Stomach (tissue), 8 donors: ENCODE measurements at regions not wholly inside any gene's neighbourhood (a gene's known extent, or its start where the extent isn't known, plus 50 kb on each side); places are given as distances from the start of the nearest gene placed in this dataset.

Experiments
- DNase-seq, 2 donors: peaks; one replicate each; pipeline versions ENCODE4 v3.0.0 to v3.0.0-alpha.2; 2013 to 2019
- H3K27ac ChIP-seq, 5 donors: fragments of 200-600 bp in 4 of 5; sonication (generic) in 4 of 5; one replicate each; pipeline ENCODE4 v1.5.1; 2013 to 2019; ENCODE audit warnings: mild to moderate bottlenecking in 1 of 5, moderate library complexity in 1 of 5
- H3K27me3 ChIP-seq, 3 donors: fragments of 200-600 bp; sonication (generic); one replicate each; pipeline ENCODE4 v1.5.1; 2017 to 2019; ENCODE audit warnings: mixed run types in 1 of 3
- H3K36me3 ChIP-seq, 4 donors: fragments of 200-600 bp; sonication (generic); 1 replicate in 3 of 4; 2 replicates in 1 of 4; pipeline ENCODE4 v1.5.1; 2016 to 2019
- H3K4me1 ChIP-seq, 4 donors: fragments of 200-600 bp; sonication (generic); one replicate each; pipeline ENCODE4 v1.5.1; 2016 to 2019
- H3K4me3 ChIP-seq, 4 donors: fragments of 200-600 bp; sonication (generic) in 3 of 4; one replicate each; pipeline ENCODE4 v1.5.1; 2016 to 2019; ENCODE audit warnings: mild to moderate bottlenecking in 1 of 4
- H3K9me3 ChIP-seq, 4 donors: fragments of 200-600 bp; sonication (generic); one replicate each; pipeline ENCODE4 v1.5.1; 2016 to 2019
- EP300 ChIP-seq: sonication (generic); formaldehyde crosslinking; IDR thresholded peaks from one replicate; pipeline ENCODE4 v1.6.1; 2017; ENCODE audit warnings: antibody characterized with exemption
- POLR2A ChIP-seq, 4 donors: fragments of 450-650 bp; IDR thresholded peaks; one replicate each; pipeline ENCODE4 v1.6.1; 2016; ENCODE audit warnings: antibody characterized with exemption in 4 of 4, control low read depth in 2 of 4, mild to moderate bottlenecking in 1 of 4, moderate library complexity in 1 of 4
- POLR2AphosphoS5 ChIP-seq, 3 donors: sonication (generic); formaldehyde crosslinking; IDR thresholded peaks; one replicate each; pipeline ENCODE4 v1.6.1; 2016; ENCODE audit warnings: antibody characterized with exemption in 3 of 3
- WGBS, 5 donors: extraction: QIAGEN DNeasy Blood & Tissue Kit in 3 of 5; methylation state at CpG; one replicate each; pipeline versions ENCODE4 v1.1.5 to v1.1.7; 2013 to 2018; 5-methylcytosine and 5-hydroxymethylcytosine counted together
- intact Hi-C: fragments of 100-400 bp; cut with DNase I; formaldehyde crosslinking; loops from one replicate; pipeline ENCODE4 v1.15.1; 2023; ENCODE audit warnings: low total_unique reads
- TF ChIP-seq, protein P1 (sequence below), 7 experiments: fragments of 450-650 bp in 4 of 7; fragments of 200-600 bp in 3 of 7; sonication (generic) in 3 of 7; IDR thresholded peaks; one replicate each; pipeline ENCODE4 v1.5.1; 2016 to 2019; ENCODE audit warnings: antibody characterized with exemption in 7 of 7, control low read depth in 2 of 7, mild to moderate bottlenecking in 1 of 7
- donor health status: healthy with polysubstance abuse.
- donor health status: Bipolar disorder and iron deficiency.
- donor health status: healthy.

DNA sequence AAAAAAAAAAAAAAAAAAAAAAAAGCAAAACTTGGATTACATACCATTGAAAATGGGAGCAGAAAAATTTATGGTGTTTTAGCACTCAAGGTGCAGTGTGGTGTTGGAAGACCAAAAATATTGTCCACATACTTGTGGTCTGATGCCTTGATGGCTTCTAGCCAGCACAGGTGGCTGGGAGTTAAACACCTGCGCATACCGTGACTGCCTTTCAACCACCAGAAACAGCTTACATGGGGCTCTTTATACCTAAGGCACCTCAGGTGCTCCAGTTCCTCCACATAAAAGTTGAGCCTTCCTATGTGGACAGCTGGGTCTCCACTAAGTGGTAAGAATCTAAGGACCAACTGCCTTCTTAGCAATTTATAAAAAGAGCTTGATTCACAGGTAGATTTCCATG, 802.6 kb upstream of the CELF4 start:
- 90 to 97% (median 95%) methylated on average over 2 of the region's 2 CpGs for WGBS, 5 donors
- intact Hi-C loops, result no loop called here
- TF ChIP-seq EP300 (no peak), POLR2A (IDR thresholded peaks at IDR 0.05) (no peak), POLR2AphosphoS5 (IDR thresholded peaks at IDR 0.05) (no peak)
- TF ChIP-seq, protein P1, sequence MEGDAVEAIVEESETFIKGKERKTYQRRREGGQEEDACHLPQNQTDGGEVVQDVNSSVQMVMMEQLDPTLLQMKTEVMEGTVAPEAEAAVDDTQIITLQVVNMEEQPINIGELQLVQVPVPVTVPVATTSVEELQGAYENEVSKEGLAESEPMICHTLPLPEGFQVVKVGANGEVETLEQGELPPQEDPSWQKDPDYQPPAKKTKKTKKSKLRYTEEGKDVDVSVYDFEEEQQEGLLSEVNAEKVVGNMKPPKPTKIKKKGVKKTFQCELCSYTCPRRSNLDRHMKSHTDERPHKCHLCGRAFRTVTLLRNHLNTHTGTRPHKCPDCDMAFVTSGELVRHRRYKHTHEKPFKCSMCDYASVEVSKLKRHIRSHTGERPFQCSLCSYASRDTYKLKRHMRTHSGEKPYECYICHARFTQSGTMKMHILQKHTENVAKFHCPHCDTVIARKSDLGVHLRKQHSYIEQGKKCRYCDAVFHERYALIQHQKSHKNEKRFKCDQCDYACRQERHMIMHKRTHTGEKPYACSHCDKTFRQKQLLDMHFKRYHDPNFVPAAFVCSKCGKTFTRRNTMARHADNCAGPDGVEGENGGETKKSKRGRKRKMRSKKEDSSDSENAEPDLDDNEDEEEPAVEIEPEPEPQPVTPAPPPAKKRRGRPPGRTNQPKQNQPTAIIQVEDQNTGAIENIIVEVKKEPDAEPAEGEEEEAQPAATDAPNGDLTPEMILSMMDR (IDR thresholded peaks at IDR 0.05), result no peak
- Histone ChIP-seq H3K9me3 (no peaks in the 10 kb centered on the region), H3K4me3 (no peak overlapping the region), H3K27ac (no peak overlapping the region), H3K36me3 (no peaks in the 10 kb centered on the region), H3K4me1 (no peaks in the 10 kb centered on the region), H3K27me3 (no peaks in the 10 kb centered on the region)
- no peak for DNase-seq

DNA sequence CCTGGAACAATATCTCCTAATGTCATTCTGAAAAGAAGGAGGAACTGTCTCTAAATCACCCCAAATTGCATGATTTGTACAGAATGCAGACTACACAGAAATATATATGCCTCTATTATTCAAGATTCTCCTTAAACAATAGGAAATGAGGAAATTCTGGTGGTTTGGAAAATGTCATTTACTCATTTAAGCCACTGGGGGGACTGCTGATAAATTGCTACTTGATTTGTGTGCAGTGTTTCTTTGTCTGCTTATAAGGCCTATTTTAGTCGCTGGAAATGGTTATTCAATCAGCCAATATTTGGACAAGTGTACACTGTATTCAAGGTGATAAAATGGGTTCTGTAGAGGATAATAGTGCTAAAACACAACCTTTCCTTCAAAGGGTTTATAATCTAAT, 801.9 kb upstream of the CELF4 start:
- H3K4me3 ChIP-seq, result no peak overlapping the region
- no peak overlapping the region for H3K27ac ChIP-seq
- intact Hi-C loops, result no loop called here
- H3K4me1 ChIP-seq, result no peaks in the 10 kb centered on the region
- no peaks in the 10 kb centered on the region for H3K9me3 ChIP-seq
- 19 to 47% (median 36%) methylated on average over 1 of the region's 1 CpG for WGBS, 5 donors
- H3K36me3 ChIP-seq, result no peaks in the 10 kb centered on the region
- TF ChIP-seq EP300 (no peak), POLR2AphosphoS5 (IDR thresholded peaks at IDR 0.05) (no peak), POLR2A (IDR thresholded peaks at IDR 0.05) (no peak)
- TF ChIP-seq, protein P1 (IDR thresholded peaks at IDR 0.05), result no peak
- no peaks in the 10 kb centered on the region for H3K27me3 ChIP-seq
- DNase-seq, result no peak

DNA sequence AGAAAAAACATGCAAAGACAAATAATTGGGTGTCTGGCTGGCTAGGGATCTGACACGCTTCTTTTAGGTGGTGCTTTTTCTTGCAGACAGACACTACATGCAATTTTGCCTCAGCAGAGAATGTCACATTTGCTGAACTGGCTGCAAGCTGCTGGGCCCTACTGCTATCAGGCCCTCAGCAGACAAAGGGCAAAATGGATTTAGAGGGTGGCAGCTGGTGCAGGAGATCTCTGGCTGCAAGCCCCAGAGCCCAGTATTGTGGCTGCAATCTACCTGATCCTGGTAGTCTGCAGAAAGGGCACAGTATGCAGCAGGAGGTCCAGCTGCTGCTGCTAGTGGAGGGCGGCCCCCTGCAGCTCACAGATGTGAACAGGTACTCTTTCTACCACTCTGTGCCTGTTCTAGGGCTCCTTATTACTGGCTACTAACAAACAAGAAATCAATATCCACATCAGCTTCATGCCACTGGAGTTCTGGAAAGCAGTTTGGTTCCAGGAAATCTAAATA, 796.7 kb upstream of the CELF4 start:
- Histone ChIP-seq H3K27me3 (no peaks in the 10 kb centered on the region), H3K36me3 (no peaks in the 10 kb centered on the region), H3K27ac (no peak overlapping the region), H3K4me3 (no peak overlapping the region), H3K4me1 (no peaks in the 10 kb centered on the region), H3K9me3 (peaks cover 0 to 9% (median 0%) of the 10 kb centered on the region in 4 donors)
- no peak for DNase-seq
- 67 to 86% (median 81%) methylated on average over 2 of the region's 2 CpGs for WGBS, 5 donors
- no peak for TF ChIP-seq EP300
- TF ChIP-seq, protein P1 (IDR thresholded peaks at IDR 0.05), result no peak
- no peak for TF ChIP-seq POLR2A (IDR thresholded peaks at IDR 0.05)
- no peak for TF ChIP-seq POLR2AphosphoS5 (IDR thresholded peaks at IDR 0.05)
- intact Hi-C loops, result no loop called here

DNA sequence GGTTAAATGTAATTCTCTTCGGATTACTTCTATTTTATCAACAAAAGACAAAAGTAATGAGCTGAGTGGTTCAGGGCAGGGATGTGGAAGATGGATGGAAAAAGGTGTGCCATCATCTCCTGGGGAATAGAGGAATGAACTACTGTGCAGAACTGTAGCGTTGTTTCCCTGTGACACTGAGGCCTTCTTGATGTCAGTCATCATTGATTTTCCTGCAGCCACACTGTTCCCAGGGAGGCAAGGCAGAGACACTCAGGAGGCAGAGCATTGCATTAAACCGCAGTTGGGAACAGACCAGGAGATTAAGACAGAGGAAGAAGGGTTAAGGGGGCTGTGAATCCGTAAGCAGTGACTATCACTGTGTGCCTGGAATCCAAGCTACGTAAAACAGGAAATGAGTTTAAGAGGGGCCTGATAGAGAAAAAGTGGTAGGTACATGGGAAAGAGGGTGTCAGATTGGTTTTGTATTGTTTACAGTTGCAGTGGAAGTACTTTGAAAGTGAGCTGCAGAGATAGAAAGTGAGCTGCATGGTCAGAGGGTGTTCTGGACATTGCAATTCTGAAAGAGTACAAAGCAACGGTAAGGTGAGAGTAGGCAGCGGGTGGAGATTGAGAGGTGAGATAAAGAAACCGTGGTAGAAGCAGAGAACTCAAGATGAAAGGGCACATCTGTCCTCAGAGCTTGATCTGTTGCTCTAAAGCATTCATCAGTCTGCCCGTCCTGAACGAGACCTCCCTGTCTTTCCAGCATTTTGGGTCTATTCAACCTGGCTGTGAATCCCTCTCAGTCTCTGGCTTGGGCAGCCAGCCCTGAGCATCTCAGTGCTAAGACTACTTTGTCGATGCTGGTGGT, 793.4 kb upstream of the CELF4 start:
- intact Hi-C loops, result no loop called here
- 66 to 74% (median 70%) methylated on average over 11 of the region's 11 CpGs for WGBS, 5 donors
- H3K36me3 ChIP-seq, result no peaks in the 10 kb centered on the region
- peaks cover 0 to 9% (median 0%) of the 10 kb centered on the region in 4 donors for H3K9me3 ChIP-seq
- no peaks in the 10 kb centered on the region for H3K27me3 ChIP-seq
- no peak for DNase-seq
- H3K4me1 ChIP-seq, result no peaks in the 10 kb centered on the region
- H3K4me3 ChIP-seq, result no peak overlapping the region
- no peak for TF ChIP-seq EP300
- TF ChIP-seq, protein P1 (IDR thresholded peaks at IDR 0.05), result no peak
- TF ChIP-seq POLR2A (IDR thresholded peaks at IDR 0.05), result no peak
- TF ChIP-seq POLR2AphosphoS5 (IDR thresholded peaks at IDR 0.05), result no peak
- H3K27ac ChIP-seq, result no peak overlapping the region
